ENCODE measurements at regions not wholly inside any gene's neighbourhood (a gene's known extent, or its start where the extent isn't known, plus 50 kb on each side); places are given as distances from the start of the nearest gene placed in this dataset.
A peak's percentile ranks its signal among the peaks of the same experiment; 100 is the strongest.

DNA sequence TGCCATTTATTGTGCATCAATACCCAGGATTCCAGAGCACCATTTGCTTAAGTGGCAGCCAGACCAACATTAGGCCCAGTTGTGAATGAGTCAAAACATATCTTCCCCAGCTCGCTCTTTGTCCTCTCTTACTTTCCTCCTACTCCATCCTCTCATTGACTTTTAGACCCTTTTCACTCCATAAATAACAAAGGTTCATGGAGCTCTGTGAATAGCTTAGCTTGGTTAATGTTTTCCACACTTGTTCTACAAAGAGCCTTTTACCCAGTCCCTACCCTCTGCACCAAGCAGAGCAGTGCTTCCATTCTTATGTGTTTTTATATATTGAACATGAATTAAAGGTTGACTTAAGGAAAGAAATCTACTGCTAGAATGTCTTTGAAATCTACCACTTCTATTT lies 625.8 kb upstream of the FANCL start:
- no peak for DNase-seq

DNA sequence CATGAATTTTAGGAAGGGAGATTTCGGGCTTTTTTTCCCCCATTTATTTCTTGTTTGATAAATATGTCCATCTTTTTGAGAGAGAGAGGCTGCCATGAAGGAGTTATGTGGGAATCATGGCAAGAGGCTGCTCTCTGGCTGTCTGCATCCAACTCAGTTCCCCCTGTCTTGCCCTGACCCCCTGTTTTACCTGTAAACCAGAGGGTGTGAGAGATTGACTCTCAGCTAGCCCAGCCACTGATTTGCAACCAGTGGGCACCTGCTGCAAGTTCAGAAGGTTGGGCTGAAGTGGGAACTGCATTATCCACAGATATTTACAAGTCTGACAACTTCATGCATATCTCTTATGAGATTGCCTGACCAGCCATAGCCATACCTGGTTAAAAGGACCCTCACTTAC lies 625.4 kb upstream of the FANCL start:
- DNase-seq, result no peak

DNA sequence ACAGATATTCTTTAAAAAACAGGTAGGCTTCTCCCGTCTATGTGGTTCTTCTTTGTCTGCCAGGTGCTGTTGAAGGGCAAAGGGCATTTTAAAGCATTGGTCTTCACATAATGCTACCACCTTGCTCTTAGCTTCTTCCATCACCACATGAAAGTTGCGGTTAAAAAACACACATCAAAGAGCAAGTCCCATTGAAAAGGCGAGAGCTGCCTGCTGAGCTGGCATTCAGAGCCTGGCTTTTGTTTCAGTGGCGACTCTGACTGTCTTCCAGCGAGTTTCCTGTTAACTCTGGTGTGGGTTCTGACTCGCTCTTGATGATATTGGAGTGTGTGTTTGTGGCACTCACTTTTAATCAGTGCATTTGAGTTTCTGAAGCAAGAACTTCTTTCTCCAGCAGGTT lies 624.9 kb upstream of the FANCL start:
- no peak for DNase-seq

DNA sequence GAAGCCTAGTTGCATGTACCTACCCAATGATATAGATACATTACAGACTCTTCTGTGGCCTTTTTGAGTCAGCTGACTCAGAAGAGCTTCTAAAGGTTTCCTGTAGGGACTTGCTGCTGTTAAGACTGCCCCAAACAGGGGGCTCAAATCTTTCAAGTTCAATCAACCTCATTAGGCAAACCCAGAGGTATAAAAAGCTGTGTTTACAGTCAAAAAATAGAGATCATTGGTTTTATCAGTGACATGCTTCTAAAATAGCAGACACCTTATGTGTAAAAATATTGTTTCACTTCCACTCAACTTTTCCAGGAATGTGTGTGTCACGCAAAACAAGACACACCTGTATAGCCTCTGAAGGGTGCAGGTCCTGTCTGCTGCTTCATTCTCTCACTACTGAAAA lies 624.3 kb upstream of the FANCL start:
- no peak for DNase-seq

DNA sequence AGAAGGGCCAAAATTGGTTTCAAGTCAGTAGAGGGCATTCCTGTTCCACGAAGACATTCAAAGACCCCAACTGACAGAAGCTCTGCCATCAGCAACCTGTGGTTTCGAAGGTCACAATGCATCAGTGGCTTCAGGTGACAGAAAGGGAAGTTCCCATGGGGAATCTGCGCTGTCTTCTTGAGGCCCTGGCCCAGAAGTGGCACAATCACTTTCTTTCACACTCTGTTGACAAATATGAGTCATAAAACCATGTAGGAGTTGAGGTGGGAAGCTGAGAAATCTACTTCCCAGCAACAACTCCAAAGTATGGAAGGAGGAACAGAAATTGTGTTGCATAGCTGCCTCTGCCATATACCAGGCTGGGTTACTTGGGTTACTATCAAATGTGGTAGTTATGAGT lies 621.1 kb upstream of the FANCL start:
- no peak for DNase-seq

DNA sequence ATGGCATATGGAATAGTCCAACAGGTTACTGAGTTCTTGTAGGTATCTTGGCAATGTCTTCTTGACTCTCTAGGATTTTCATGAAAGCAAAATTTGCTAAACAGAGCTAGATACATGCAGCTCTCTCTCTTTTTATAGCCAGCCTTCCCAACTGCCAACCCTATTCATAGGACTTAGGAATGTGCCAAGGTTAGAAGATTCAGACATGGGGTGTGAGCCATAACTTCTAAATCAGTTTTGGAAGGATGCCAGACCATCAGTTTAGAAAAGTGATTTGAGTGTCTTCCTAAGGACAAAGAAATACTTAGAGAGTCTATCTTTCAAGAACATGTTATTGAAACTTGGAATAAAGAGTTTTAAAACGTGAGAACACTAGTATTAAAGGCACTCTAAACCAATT lies 619.5 kb upstream of the FANCL start:
- DNase-seq, result no peak

DNA sequence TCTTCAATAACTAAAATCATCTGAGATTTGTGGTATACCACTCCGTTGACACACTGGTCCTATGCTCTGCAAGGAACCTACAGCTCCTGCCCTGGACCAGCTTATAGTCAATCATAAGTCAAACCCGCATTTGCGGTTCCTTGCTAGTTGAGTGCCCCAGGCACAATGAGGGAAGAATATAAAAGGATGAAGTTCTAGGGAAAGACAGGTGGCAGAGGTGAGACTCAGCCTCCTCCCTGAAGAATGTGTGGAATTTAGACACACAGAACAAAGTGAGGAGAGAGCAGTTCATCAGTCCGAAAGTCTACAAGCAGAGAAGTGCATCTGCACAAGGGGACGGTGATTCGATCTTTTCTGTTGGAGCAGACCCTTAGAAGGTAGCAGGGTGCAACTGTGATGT lies 615.0 kb upstream of the FANCL start:
- no peak for DNase-seq

DNA sequence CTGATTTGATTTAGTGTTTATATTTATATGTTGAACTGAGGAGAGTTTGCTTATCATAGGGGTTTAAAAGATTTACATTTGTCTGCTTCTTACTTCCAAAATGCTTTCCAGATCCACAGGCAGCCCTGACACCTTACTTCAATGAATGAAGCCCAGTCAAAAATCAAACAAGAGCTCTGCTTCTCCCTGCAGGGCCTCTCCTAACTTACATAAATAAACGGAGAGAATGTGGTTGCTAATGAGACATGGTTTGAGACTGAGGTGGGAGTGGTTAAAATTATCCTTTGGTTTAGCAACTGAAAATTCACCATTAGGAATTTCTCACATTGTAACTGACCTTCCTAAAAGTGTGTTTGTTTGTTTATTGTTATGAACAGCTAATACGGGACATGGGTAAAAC lies 612.3 kb upstream of the FANCL start:
- DNase-seq, result no peak

DNA sequence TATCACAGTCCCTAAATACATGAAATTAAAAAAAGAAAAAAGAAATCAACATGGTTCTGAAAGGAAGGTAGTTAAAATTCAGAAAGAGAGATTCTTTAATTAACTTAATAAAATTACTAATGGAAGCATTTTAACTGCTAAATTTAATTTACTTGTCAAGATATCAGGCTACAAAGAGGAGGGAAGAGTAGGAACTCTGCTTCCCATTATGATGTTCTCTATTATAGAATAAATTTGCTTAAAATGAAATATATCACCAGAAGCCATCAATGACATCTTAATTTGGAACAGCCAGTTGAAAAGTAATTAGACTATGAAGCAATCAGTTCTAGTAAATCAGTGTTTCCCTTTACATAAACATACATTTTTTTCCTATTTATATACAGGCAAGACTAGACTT lies 611.8 kb upstream of the FANCL start:
- no peak for DNase-seq

DNA sequence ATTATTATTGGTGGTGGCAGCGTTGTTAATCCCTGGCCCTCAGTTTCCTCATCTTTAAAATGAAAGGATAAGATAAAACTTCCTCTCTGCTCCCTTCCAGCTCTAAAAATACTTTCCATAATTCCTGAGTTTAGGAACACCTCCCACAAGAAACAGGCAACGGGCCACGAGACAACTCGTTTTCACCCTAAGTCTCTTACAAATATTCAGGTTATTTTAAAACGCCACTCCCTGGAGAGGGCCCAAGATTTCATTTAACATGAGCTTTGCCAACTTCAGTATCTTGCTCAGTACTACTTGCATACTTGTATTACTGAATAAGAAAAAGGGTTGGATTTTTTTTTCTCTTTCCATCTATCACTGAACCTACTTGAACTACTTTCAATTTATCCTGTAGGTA lies 611.1 kb upstream of the FANCL start:
- no peak for DNase-seq

DNA sequence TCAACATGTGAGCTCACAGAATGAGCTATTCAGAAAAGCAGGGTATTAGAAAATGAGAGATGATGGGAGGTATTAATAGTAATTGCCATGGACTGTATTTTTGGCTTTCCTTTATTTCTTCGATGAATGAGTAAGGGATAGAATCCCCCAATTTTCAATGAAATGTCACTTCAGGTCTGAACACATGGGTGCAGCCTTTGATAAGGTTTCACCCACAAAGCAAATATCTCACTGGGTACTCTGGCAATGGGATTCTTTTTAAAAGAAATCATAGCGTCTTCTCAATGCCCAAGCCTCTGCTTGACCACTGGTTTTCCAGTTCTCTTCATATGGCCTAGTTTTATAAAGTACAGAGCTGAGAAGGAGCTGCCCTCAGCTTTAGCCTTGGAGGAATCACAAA lies 610.5 kb upstream of the FANCL start:
- peak in 1 of 3 donors; percentile 9 for DNase-seq

DNA sequence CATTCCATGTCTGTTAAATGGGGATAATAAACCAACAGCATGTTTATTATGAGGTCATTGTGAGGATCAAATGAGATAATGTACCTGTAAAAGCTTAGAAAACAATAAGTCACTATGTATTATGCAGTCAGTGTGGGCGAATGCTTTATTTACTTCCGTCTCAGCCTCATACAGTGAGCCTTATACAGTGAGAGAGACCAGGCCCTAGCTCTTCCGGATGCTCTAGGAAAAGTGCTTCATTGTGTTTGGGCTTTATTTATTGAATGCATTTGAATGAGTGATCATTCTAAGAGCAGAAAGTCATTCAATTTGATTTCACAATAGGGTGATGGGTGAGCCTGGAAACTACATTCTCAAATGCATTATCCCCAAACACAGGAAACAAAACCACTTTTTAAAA lies 603.9 kb upstream of the FANCL start:
- no peak for DNase-seq

DNA sequence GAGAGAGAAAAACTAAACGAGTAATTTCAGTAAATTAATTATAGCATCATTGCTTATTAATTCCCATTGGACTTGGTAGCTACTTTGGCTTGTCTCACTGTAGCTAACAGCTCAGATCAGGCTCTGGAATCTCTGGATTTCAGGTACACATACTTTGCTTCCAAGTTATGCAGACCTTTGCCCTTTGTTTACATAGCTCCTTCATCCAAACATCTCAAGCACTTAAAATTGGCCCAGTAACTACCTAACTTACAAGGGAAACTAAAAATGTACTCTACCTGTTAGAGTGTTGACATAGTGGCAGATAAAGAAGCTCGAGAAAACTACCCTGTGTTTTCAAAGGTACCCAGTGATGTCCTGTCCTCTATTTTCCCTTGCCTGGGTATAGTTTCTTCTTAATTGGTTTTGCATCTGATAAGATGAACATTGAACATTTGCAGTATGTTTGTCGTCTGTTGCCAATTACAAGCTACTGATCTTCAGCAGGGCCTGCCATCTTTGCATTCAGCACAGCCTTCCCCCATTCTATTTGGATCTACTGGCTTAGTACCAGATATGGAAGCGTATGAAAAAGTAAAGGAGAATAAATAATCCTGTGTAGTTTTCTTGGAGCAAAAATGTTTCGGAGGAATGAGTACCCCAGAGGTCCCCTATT lies 601.5 kb upstream of the FANCL start:
- no peak for DNase-seq

DNA sequence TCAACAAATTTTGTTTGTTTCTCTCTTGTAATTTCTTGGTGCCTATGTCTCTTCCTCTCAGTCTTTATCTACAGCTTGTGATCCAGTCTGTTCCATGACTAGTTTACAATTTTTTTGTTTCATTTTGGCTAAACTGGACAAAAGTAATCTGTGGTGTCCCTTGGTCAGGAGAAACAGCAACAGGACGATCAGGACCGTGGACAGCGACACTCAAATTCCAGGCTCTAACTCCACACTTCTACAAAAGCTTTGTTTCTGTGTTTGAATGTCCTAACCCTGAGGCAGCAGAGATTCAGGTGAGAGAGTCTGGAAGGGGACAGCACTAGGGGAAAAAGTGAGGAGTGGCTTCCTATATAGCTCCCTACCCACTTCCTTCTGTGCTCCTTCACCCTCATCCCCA lies 593.3 kb upstream of the FANCL start:
- DNase-seq, result peak; percentile 23 to 69 (median 64)

DNA sequence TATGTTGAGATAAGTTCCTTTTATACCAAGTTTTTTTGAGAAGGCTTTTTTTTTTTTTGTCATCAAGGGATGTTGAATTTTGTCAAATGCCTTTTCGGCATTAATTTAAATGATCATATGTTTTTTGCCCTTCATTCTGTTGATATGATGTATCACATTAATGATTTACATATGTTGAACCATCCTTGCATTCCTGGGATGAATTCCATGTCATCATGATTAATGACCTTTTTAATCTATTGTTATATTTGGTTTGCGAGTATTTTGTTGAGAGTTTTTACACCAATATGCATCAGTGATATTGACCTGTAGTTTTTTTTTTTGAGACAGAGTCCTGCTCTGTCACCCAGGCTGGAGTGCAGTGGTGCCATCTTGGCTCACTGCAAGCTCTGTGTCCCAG lies 585.7 kb upstream of the FANCL start:
- DNase-seq, result no peak

DNA sequence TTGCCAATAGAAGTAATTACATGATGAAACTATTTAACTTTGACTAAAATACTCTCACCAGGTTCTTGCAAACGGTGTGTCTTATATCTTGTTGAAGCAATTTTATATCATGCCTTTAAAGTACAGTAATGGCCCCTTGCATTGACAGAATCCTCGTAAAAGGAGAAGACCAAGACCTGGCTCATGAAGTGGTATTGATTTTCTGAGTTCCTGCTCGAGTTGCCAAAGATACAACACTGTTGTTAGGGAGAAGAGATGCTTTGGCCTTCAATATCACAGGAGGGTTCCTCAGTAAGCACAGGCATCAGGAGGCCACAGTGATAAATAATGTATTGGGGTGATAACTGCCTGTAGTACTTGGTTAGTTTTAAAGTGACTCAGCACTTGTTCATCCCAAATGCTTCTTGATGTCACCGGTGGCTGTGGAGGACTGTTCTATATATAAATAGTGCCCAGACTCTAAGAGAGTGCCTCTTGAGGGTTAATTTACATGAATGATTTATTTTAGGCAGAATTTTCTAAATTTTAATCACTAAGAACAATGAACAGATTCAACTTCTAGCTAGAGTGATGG lies 571.7 kb upstream of the FANCL start:
- DNase-seq, result no peak

DNA sequence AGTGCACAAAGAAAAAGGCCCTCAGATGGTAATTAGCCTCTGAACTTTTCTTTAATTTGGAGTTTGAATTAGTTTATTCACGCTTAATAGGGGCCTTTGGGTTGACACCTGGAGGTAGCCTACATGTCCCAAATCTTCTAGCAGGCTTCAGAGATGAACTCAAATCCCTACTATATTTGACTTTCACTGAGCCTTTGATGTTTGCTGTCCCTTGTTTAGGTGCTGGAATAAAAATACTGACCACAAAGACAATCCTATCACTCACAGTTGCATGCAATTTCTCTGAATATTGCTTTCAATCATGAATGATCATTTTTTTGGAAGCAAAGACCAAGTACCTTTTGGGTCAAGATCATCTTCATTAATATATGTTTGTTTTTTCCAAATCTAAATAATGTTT lies 564.0 kb upstream of the FANCL start:
- DNase-seq, result no peak

DNA sequence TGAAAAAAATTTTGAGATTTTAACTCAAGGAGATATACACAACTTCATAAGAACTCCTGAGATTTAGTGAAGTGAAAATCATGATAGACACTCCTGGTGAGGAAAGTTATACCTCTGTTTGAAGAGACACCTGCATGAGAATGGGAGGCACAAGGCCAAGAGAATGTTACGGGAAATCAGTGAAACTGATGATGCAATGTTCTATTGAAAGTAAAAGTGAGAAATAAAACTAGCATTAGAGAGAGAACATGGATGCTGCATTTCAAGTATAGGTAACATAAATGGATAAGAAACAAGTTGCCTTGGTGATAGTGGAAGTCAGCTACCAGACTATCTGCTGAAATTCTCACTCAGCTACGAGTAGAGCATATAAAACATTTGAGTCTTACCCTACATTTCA lies 562.1 kb upstream of the FANCL start:
- no peak for DNase-seq

DNA sequence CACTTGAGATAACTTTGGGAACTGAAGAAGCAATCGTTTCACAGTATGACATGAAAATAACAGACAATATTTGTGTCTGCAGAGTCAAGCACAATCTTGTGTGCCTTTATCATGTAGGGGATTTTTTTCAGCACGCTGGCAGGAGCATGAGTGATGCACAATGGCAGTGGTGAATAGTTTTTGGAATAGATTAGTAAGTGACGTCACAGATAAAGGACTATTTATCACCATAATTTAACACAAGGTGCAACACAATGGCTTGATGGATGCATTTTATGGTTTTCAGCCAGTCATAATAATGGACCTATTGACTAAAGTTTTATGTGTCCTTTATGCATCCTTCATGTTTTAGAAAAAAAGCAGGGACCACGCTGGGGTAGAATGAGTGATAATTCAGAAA lies 559.8 kb upstream of the FANCL start:
- DNase-seq, result no peak

DNA sequence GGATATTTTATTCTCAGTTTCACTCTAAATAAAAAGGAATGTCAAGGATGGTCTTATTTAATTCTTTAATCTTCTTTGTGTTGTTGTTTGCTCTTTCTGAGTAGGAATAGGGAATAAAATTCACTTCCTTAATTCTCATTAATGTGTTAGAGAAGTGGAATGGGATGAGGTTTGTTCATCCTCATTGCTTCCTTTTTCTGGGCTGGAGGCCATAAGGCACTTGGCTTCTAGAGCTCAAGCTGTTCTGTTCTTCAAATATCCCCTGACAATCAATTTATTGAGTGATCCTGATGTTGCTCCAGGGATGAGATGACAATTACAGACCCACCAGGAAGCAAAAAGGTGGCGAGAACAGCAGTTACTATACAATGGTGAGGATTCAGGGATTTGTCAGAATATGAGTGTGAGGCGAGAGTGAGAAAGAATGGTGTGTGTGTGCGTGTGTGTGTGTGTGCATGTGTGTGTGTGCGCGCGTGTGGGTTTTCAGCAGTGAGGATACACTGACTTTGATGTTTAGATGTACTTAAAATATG lies 557.6 kb upstream of the FANCL start:
- DNase-seq, result peak in 2 of 3 donors; percentile 11 to 34

DNA sequence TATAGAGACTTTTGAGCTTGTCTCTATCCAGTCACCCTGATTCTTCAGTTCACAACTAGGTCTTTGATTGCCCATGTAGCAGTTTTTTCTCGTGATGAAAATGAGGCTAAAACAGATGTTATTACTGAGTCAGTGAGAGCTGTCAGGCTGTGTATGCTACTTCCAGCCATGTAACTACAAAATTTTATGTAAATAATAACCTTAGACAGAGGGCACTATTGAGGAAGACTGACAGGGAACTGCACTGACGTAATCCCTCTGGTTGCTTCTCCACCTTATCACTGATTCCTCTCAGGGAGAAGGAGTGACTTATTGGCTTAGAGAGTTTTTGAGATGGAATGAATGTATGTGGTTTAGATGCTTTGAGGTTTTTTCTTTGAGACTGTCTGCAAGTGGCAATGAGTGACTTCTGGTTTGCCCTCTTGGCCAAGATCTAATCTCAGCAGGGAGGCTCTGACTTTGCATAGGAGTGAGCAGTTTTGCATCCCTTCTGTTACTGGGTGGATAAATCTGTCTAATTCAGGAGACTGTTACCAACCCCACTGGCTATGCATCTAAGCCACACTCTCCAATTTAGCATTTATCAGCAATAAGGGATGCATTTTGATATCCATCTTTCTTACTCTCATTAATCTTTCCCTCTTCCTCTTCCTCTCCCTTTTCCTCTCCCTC lies 555.2 kb upstream of the FANCL start:
- no peak for DNase-seq

DNA sequence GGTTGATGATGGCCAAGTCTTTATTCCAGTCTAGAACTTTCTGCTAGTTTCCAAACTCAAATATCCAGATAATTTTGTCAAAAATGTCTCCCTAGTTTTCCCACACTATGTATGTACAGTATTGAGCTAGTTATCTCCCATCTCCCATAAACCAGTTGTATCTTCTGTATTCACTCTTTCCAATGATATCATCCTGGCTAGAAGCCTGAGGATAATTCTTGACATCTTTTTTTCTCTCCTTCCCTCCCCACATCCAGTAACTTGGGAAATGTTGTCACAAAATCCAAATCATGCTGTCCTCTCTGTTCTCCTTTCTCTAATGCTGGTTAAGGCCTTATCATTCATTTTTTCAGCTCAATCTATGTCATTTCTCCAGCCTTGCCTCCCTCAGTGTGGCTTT lies 553.8 kb upstream of the FANCL start:
- peak in 2 of 3 donors; percentile 10 to 16 for DNase-seq

DNA sequence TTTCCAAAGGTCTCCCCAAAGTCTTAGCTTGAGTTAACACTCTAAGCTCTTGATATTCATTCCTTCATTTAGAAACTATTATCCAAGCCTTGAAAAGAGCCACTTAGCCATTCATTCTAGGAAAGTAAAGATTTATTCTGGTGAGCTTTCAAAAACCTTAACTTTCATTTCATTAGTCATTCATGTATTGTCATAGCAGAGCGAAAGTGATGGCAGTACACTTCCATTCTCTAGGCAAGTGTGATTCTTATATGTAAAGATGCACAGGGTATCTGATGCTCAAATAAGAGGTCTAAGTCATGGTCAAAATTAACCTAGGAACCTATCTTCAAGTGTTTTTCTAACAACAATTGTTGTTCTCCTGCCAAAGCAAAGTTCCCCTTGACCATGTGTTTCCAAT lies 553.0 kb upstream of the FANCL start:
- DNase-seq, result no peak

DNA sequence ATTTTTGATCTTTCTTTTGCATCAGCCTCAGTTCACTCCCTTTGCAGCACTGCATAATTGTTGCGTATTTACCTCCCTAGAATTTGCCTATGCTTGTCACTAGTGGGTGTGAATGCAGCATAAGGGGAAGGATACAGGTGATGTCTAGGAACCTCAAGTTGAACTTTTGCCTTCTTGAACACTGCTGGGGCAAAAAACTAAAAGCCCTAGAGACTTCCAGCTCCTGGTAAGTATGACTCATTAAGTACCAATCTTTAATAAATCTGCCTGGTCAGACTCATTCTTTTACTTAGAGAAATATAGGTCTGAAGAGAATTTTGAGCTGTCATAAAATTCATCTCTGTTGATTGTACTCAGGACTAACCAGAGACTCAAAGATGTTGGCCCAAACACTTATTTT lies 547.3 kb upstream of the FANCL start:
- no peak for DNase-seq

Measured in muscle of back (tissue), 3 donors.